CD14-positive monocyte (primary cell): ENCODE measurements at regions not wholly inside any gene's neighbourhood (a gene's known extent, or its start where the extent isn't known, plus 50 kb on each side); places are given as distances from the start of the nearest gene placed in this dataset.
A peak's percentile ranks its signal among the peaks of the same experiment; 100 is the strongest.

ENCODE experiments used
- DNase-seq, 3 donors: peaks; one replicate each; pipeline ENCODE4 v3.0.0-alpha.2; 2011 to 2022
- H2AFZ ChIP-seq: 2 replicates; pipeline ENCODE4 v1.6.0; 2012; ENCODE audit warnings: mild to moderate bottlenecking, low read depth, low read length, inconsistent platforms; ENCODE audit not compliant: insufficient read depth, poor library complexity, severe bottlenecking
- H3K27ac ChIP-seq, 2 donors: 1 replicate in 1 of 2; 2 replicates in 1 of 2; pipeline ENCODE4 v1.5.1; 2012 to 2013; ENCODE audit warnings: low read length in 2 of 2, control low read depth in 1 of 2, inconsistent platforms in 1 of 2, low read depth in 1 of 2, mild to moderate bottlenecking in 1 of 2
- H3K27me3 ChIP-seq, 2 donors: one replicate each; pipeline versions ENCODE4 v1.6.0 to v1.6.1; 2011 to 2013; ENCODE audit warnings: low read length in 2 of 2; ENCODE audit not compliant: control insufficient read depth in 2 of 2, insufficient read depth in 2 of 2
- H3K36me3 ChIP-seq, 2 donors: replicated peaks in 1 of 2; 1 replicate in 1 of 2; 2 replicates in 1 of 2; pipeline versions ENCODE4 v1.5.1 to v1.6.1; 2012 to 2013; ENCODE audit warnings: low read length in 2 of 2, control low read depth in 1 of 2, inconsistent platforms in 1 of 2, mild to moderate bottlenecking in 1 of 2; ENCODE audit not compliant: insufficient read depth in 2 of 2, control insufficient read depth in 1 of 2
- H3K4me1 ChIP-seq, 2 donors: 1 replicate in 1 of 2; 2 replicates in 1 of 2; pipeline versions ENCODE4 v1.5.1 to v1.6.1; 2012 to 2013; ENCODE audit warnings: low read length in 2 of 2, control low read depth in 1 of 2, inconsistent platforms in 1 of 2, mild to moderate bottlenecking in 1 of 2, moderate library complexity in 1 of 2; ENCODE audit not compliant: insufficient read depth in 2 of 2, control insufficient read depth in 1 of 2
- H3K4me2 ChIP-seq: replicated peaks from 2 replicates; pipeline ENCODE3; 2012; ENCODE audit warnings: low read length, moderate library complexity, mild to moderate bottlenecking; ENCODE audit not compliant: poor library complexity, severe bottlenecking; ENCODE audit errors: extremely low read depth
- H3K4me3 ChIP-seq, 3 experiments: fragments of 200-600 bp in 1 of 3; sonication (generic) in 1 of 3; replicated peaks in 1 of 3; 1 replicate in 2 of 3; 2 replicates in 1 of 3; pipeline ENCODE4 v1.5.1; 2011 to 2013; ENCODE audit warnings: low read length in 3 of 3, mild to moderate bottlenecking in 3 of 3, control low read depth in 2 of 3, low read depth in 2 of 3, inconsistent platforms in 1 of 3, moderate library complexity in 1 of 3
- H3K79me2 ChIP-seq: 2 replicates; pipeline ENCODE4 v1.6.0; 2012; ENCODE audit warnings: mild to moderate bottlenecking, control low read depth, inconsistent platforms, low read length, moderate library complexity; ENCODE audit not compliant: insufficient read depth
- H3K9ac ChIP-seq: 2 replicates; pipeline ENCODE4 v1.6.0; 2017; ENCODE audit warnings: low read length, mild to moderate bottlenecking; ENCODE audit not compliant: insufficient read depth, poor library complexity, severe bottlenecking
- H3K9me3 ChIP-seq, 2 donors: replicated peaks in 1 of 2; 1 replicate in 1 of 2; 2 replicates in 1 of 2; pipeline versions ENCODE4 v1.5.1 to v1.6.1; 2012 to 2013; ENCODE audit warnings: low read length in 2 of 2, control low read depth in 1 of 2; ENCODE audit not compliant: control insufficient read depth in 1 of 2, insufficient read depth in 1 of 2
- H4K20me1 ChIP-seq: 2 replicates; pipeline ENCODE4 v1.6.0; 2012; ENCODE audit warnings: mild to moderate bottlenecking, low read length, control low read depth, moderate library complexity; ENCODE audit not compliant: insufficient read depth
- H3K27ac Mint-ChIP-seq, 7 donors: one replicate each; pipeline ENCODE4 v1.8.0; 2020; ENCODE audit warnings: mild to moderate bottlenecking in 7 of 7, mixed read lengths in 7 of 7, moderate library complexity in 6 of 7, inconsistent platforms in 2 of 7
- H3K27me3 Mint-ChIP-seq, 3 donors: one replicate each; pipeline ENCODE4 v1.8.0; 2021 to 2022; ENCODE audit warnings: low read depth in 3 of 3, mild to moderate bottlenecking in 3 of 3, mixed read lengths in 3 of 3, moderate library complexity in 3 of 3, inconsistent platforms in 1 of 3
- H3K36me3 Mint-ChIP-seq, 2 donors: one replicate each; pipeline ENCODE4 v1.8.0; 2020; ENCODE audit warnings: mixed read lengths in 2 of 2, inconsistent platforms in 1 of 2, mild to moderate bottlenecking in 1 of 2
- H3K4me1 Mint-ChIP-seq: one replicate; pipeline ENCODE4 v1.8.0; 2020; ENCODE audit warnings: mild to moderate bottlenecking, mixed read lengths
- H3K4me3 Mint-ChIP-seq, 2 donors: one replicate each; pipeline ENCODE4 v1.8.0; 2020; ENCODE audit warnings: mild to moderate bottlenecking in 2 of 2, mixed read lengths in 2 of 2, moderate library complexity in 1 of 2
- H3K9me3 Mint-ChIP-seq, 7 donors: one replicate each; pipeline ENCODE4 v1.8.0; 2020 to 2022; ENCODE audit warnings: mixed read lengths in 7 of 7, mild to moderate bottlenecking in 6 of 7, moderate library complexity in 6 of 7, inconsistent platforms in 2 of 7
- WGBS: methylation state at CpG from one replicate; pipeline ENCODE4 v1.1.5; 2013; ENCODE audit warnings: missing lambda C conversion rate; ENCODE audit not compliant: insufficient coverage; 5-methylcytosine and 5-hydroxymethylcytosine counted together
- intact Hi-C, 2 donors: fragments of 100-400 bp; cut with micrococcal nuclease; formaldehyde crosslinking; loops; one replicate each; pipeline versions ENCODE4 v1.15.0 to v1.15.1; 2023
- TF ChIP-seq, protein P1 (sequence below): fragments of 200-600 bp; IDR thresholded peaks from one replicate; pipeline ENCODE4 v1.8.0; 2022; ENCODE audit warnings: antibody characterized with exemption, mild to moderate bottlenecking

DNA sequence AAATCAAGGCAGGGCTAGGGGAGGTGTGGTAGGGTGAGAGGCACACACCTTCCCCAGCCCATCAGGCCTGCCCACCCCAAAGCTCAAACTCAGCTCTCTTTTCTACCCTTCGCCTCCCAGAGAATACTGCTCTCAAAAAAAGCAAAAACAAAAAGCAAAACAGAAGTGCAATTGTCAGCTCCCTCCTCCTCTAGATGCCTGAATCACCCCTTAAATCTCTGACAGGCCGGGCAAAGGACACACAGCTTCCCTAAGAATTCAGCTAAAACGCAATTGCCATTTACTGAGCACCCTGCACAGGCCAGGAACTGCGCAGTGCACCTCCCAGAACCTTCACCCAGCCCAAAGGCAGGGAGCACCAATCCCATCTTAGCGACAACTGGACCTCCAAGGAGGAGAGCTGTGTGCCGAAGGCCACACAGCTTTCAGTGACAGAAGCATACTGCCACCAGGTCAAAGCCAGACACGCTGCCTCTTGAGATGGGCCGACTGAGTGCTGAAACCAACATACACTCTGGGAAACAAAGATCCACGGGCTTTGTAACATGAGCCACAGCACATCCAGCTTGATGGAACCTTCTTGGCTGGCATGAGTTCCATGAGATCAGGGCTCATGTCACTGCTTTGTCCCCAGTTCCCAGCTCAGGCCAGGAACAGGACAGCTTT, 53.4 kb upstream of the STXBP1 start:
- Histone ChIP-seq H3K9ac (no peak overlapping the region), H3K27ac (peak overlapping the region in 1 of 2 donors; percentile 80), H3K4me1 (peaks cover 87 to 93% of the 10 kb centered on the region in 2 donors), H3K4me3 (peak overlapping the region in 1 of 3 experiments; percentile 50), H3K27me3 (no peaks in the 10 kb centered on the region), H3K36me3 (peaks cover 9 to 27% of the 10 kb centered on the region in 2 donors), H3K4me2 (peak overlapping the region; percentile 54), H2AFZ (no peak overlapping the region), H3K79me2 (peaks cover 88% of the 10 kb centered on the region), H4K20me1 (peaks cover 93% of the 10 kb centered on the region), H3K9me3 (no peaks in the 10 kb centered on the region)
- Mint-ChIP-seq H3K4me3 (peak overlapping the region in 1 of 2 donors; percentile 4), H3K4me1 (peaks cover 92% of the 10 kb centered on the region), H3K27me3 (peaks cover 5 to 6% (median 5%) of the 10 kb centered on the region in 3 donors), H3K9me3 (peaks cover 0 to 2% (median 0%) of the 10 kb centered on the region in 7 donors), H3K27ac (peak overlapping the region; percentile 9 to 82 (median 75)), H3K36me3 (peaks cover 49 to 61% of the 10 kb centered on the region in 2 donors)
- intact Hi-C loops = loop anchor here in 1 of 2 donors (5.0 kb wide), 1 partner anchor 36 kb away; no protein-coding TSS in a partner anchor
- WGBS = 97% methylated on average over 8 of the region's 9 CpGs
- TF ChIP-seq, protein P1, sequence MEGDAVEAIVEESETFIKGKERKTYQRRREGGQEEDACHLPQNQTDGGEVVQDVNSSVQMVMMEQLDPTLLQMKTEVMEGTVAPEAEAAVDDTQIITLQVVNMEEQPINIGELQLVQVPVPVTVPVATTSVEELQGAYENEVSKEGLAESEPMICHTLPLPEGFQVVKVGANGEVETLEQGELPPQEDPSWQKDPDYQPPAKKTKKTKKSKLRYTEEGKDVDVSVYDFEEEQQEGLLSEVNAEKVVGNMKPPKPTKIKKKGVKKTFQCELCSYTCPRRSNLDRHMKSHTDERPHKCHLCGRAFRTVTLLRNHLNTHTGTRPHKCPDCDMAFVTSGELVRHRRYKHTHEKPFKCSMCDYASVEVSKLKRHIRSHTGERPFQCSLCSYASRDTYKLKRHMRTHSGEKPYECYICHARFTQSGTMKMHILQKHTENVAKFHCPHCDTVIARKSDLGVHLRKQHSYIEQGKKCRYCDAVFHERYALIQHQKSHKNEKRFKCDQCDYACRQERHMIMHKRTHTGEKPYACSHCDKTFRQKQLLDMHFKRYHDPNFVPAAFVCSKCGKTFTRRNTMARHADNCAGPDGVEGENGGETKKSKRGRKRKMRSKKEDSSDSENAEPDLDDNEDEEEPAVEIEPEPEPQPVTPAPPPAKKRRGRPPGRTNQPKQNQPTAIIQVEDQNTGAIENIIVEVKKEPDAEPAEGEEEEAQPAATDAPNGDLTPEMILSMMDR = no peak
- DNase-seq = no peak

DNA sequence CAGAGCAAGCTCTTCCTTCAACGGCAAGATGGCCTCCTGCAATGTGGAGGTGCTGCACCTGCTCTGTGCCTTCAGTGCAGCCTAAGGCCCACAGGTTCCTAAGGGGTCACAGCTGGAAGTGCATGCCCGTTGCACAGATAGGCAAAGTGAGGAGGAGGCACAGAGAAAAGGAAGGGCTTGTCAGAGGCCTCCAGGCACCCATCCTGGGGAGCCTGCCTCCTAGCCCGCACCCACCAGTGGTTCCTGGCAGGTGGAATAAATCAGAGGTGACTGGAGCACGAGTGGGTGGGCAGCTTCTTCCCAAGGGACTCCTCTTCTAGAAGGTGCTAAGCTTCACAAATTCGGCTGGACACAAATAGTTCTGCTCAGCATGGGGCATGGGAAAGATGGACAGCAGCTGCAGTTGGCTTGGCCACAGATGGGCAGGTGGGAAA, 52.8 kb upstream of the STXBP1 start:
- peaks cover 88% of the 10 kb centered on the region for H3K79me2 ChIP-seq
- H3K27me3 ChIP-seq = no peaks in the 10 kb centered on the region
- H4K20me1 ChIP-seq = peaks cover 88% of the 10 kb centered on the region
- H3K27me3 Mint-ChIP-seq = peaks cover 2 to 4% (median 3%) of the 10 kb centered on the region in 3 donors
- peaks cover 93% of the 10 kb centered on the region for H3K4me1 Mint-ChIP-seq
- H3K27ac ChIP-seq = peak overlapping the region in 1 of 2 donors; percentile 29
- intact Hi-C loops = loop anchor here in 1 of 2 donors (5.0 kb wide), 1 partner anchor 37 kb away; no protein-coding TSS in a partner anchor
- no peak overlapping the region for H3K4me3 ChIP-seq
- DNase-seq = no peak
- H2AFZ ChIP-seq = no peak overlapping the region
- no peak overlapping the region for H3K4me2 ChIP-seq
- H3K36me3 ChIP-seq = peaks cover 9 to 27% of the 10 kb centered on the region in 2 donors
- H3K36me3 Mint-ChIP-seq = peaks cover 47 to 63% of the 10 kb centered on the region in 2 donors
- H3K9ac ChIP-seq = no peak overlapping the region
- peak overlapping the region in 4 of 7 donors; percentile 18 to 80 (median 34) for H3K27ac Mint-ChIP-seq
- peaks cover 92 to 98% of the 10 kb centered on the region in 2 donors for H3K4me1 ChIP-seq
- no peak overlapping the region for H3K4me3 Mint-ChIP-seq
- 97% methylated on average over 4 of the region's 5 CpGs for WGBS
- no peaks in the 10 kb centered on the region for H3K9me3 ChIP-seq
- peaks cover 0 to 2% (median 0%) of the 10 kb centered on the region in 7 donors for H3K9me3 Mint-ChIP-seq
- TF ChIP-seq, protein P1 = no peak
